K562 (cell line): ENCODE measurements at regions not wholly inside any gene's neighbourhood (a gene's known extent, or its start where the extent isn't known, plus 50 kb on each side); places are given as distances from the start of the nearest gene placed in this dataset.

Source experiments
- ATAC-seq: fragments of 200-7000 bp; cut with Tn5 transposase; 3 replicates; pipeline ENCODE4 v1.9.1; 2020; ENCODE audit warnings: moderate library complexity
- BruUV-seq: library from RNA; stranded (reverse); fragments of 400-500 nt; replicated peaks from 2 replicates; lab custom pipeline; 2021; lab: Mats Ljungman, UMichigan
- CTCF ChIA-PET: fragments of 300-600 bp; formaldehyde crosslinking; extraction: SDS; loops from one replicate; lab custom pipeline; 2021; ENCODE audit warnings: low intra/inter-chr PET ratio; lab: Yijun Ruan, JAX
- POLR2A ChIA-PET: fragments of 300-600, 350-650 bp; sonication (Branson Sonifier 250); formaldehyde crosslinking; extraction: SDS; loops from one replicate; lab custom pipeline; 2021; ENCODE audit warnings: antibody characterized with exemption, inconsistent platforms; lab: Yijun Ruan, JAX
- DNase-seq, 4 experiments: peaks; one replicate each; pipeline versions ENCODE4 v3.0.0 to v3.0.0-alpha.2; 2011 to 2018; ENCODE audit warnings: low spot score in 3 of 4, mixed read lengths in 3 of 4; ENCODE audit errors: extremely low read depth in 1 of 4
- FAIRE-seq: peaks from 2 replicates; lab custom pipeline; 2011; peaks lifted over from hg19 to GRCh38; lab: Jason Lieb, UNC
- H2AFZ ChIP-seq: 2 replicates; pipeline ENCODE4 v1.6.0; 2011; ENCODE audit warnings: low read depth, low read length, control low read depth, inconsistent platforms
- H3K27ac ChIP-seq: fragments of 200-600 bp; 3 replicates; pipeline ENCODE4 v1.8.0; 2011; ENCODE audit warnings: low read depth, mild to moderate bottlenecking, control low read depth, inconsistent platforms, low read length, moderate library complexity, mixed read lengths; ENCODE audit errors: extremely low read depth
- H3K27me3 ChIP-seq, 2 experiments: fragments of 300-600 bp in 1 of 2; 2 replicates in 1 of 2; 3 replicates in 1 of 2; pipeline versions ENCODE4 v1.6.0 to v1.8.0; 2011; ENCODE audit warnings: inconsistent platforms in 2 of 2, low read length in 2 of 2, mild to moderate bottlenecking in 1 of 2, mixed read lengths in 1 of 2, moderate library complexity in 1 of 2; ENCODE audit not compliant: control insufficient read depth in 2 of 2, insufficient read depth in 2 of 2
- H3K36me3 ChIP-seq: fragments of 300-600 bp; 3 replicates; pipeline ENCODE4 v1.8.0; 2011; ENCODE audit warnings: mild to moderate bottlenecking, low read length, inconsistent platforms; ENCODE audit not compliant: control insufficient read depth, insufficient read depth
- H3K4me1 ChIP-seq, 2 experiments: fragments of 200-600 bp in 1 of 2; replicated peaks in 1 of 2; 2 replicates in 1 of 2; 3 replicates in 1 of 2; pipeline versions ENCODE4 v1.5.1 to v1.8.0; 2011; ENCODE audit warnings: inconsistent platforms in 2 of 2, low read length in 2 of 2, mild to moderate bottlenecking in 1 of 2, mixed read lengths in 1 of 2, moderate library complexity in 1 of 2; ENCODE audit not compliant: control insufficient read depth in 2 of 2, insufficient read depth in 2 of 2
- H3K4me2 ChIP-seq: 2 replicates; pipeline ENCODE4 v1.6.1; 2011; ENCODE audit warnings: low read length, control low read depth, inconsistent platforms, mixed read lengths; ENCODE audit not compliant: insufficient read depth
- H3K4me3 ChIP-seq: fragments of 200-600 bp; sonication (generic), shearing (Covaris generic); 2 replicates; pipeline ENCODE4 v1.5.1; 2016; ENCODE audit warnings: control low read depth, inconsistent platforms
- H3K79me2 ChIP-seq: fragments of 200-600 bp; 3 replicates; pipeline ENCODE4 v1.8.0; 2011; ENCODE audit warnings: low read length, inconsistent platforms; ENCODE audit not compliant: control insufficient read depth, insufficient read depth
- H3K9ac ChIP-seq, 2 experiments: 2 replicates each; pipeline versions ENCODE4 v1.6.0 to v1.6.1; 2011; ENCODE audit warnings: low read depth in 2 of 2, low read length in 2 of 2, control low read depth in 1 of 2, inconsistent platforms in 1 of 2, mild to moderate bottlenecking in 1 of 2, mixed read lengths in 1 of 2; ENCODE audit not compliant: insufficient read depth in 1 of 2
- H3K9me1 ChIP-seq: one replicate; pipeline ENCODE4 v1.6.0; 2011; ENCODE audit warnings: inconsistent platforms, mild to moderate bottlenecking, low read length, moderate library complexity; ENCODE audit not compliant: control insufficient read depth, insufficient read depth
- H3K9me3 ChIP-seq: replicated peaks from 2 replicates; pipeline ENCODE4 v1.5.1; 2011; ENCODE audit warnings: low read depth, low read length, inconsistent platforms; ENCODE audit not compliant: control insufficient read depth, insufficient read depth
- H4K20me1 ChIP-seq: replicated peaks from 2 replicates; pipeline ENCODE4 v1.6.1; 2011; ENCODE audit warnings: low read length, inconsistent platforms, mixed read lengths; ENCODE audit not compliant: control insufficient read depth, insufficient read depth
- ATF3 ChIP-seq, 2 experiments: fragments of 450-650 bp in 1 of 2; sonication (generic) in 1 of 2; formaldehyde crosslinking in 1 of 2; IDR thresholded peaks in 1 of 2; conservative IDR thresholded peaks in 1 of 2; 2 replicates each; pipeline versions ENCODE4 v1.6.1 to v1.8.1; 2016 to 2023; ENCODE audit warnings: mild to moderate bottlenecking in 2 of 2, moderate library complexity in 2 of 2, inconsistent platforms in 1 of 2, missing genetic modification reagents in 1 of 2
- ATF6 ChIP-seq: sonication (generic); formaldehyde crosslinking; IDR thresholded peaks from 2 replicates; pipeline ENCODE4 v1.4.0; 2020; ENCODE audit warnings: mild to moderate bottlenecking, missing genetic modification reagents
- CBX2 ChIP-seq: fragments of 200-600 bp; sonication (generic); IDR thresholded peaks from one replicate; pipeline ENCODE4 v1.6.1; 2012; ENCODE audit warnings: mild to moderate bottlenecking, low read length, inconsistent platforms; ENCODE audit not compliant: insufficient read depth, poor library complexity, severe bottlenecking
- CXXC5 ChIP-seq: fragments of 250-450 bp; sonication (Bioruptor Pico); IDR thresholded peaks from 2 replicates; pipeline ENCODE4 v1.8.0; 2022; ENCODE audit warnings: inconsistent platforms, mild to moderate bottlenecking, moderate library complexity
- MCM7 ChIP-seq, 2 experiments: fragments of 450-650 bp; IDR thresholded peaks; 2 replicates each; pipeline ENCODE4 v1.6.1; 2016 to 2018
- SIN3B ChIP-seq: fragments of 450-650 bp; IDR thresholded peaks from 2 replicates; pipeline ENCODE4 v1.6.1; 2017; ENCODE audit warnings: low read depth, mild to moderate bottlenecking, moderate library complexity
- ZNF274 ChIP-seq: IDR thresholded peaks from 2 replicates; pipeline ENCODE4 v1.6.1; 2011; ENCODE audit warnings: low read depth, mild to moderate bottlenecking, low read length, moderate library complexity, borderline replicate concordance
- ZNF3 ChIP-seq: fragments of 250-450 bp; sonication (Bioruptor Pico); IDR thresholded peaks from 2 replicates; pipeline ENCODE4 v1.5.0; 2021; ENCODE audit warnings: mild to moderate bottlenecking, moderate library complexity
- ZNF584 ChIP-seq: fragments of 200-800 bp; sonication (Bioruptor generic); IDR thresholded peaks from 2 replicates; pipeline ENCODE4 v1.6.1; 2016; ENCODE audit warnings: low read depth, mild to moderate bottlenecking, missing genetic modification characterization, missing compliant biosample characterization
- WGBS: fragments of 100-300 bp; shearing (Covaris generic); methylation state at CpG from one replicate; pipeline ENCODE4 v1.1.6; 2016; ENCODE audit warnings: low coverage, mixed read lengths; ENCODE audit not compliant: insufficient coverage; ENCODE audit errors: missing lambda C conversion rate; 5-methylcytosine and 5-hydroxymethylcytosine counted together
- in situ Hi-C: fragments of 300-500 bp; cut with MboI; formaldehyde crosslinking; loops from 4 replicates; pipeline ENCODE4 v1.15.0; 2018; ENCODE audit warnings: inconsistent platforms, mixed read lengths
- intact Hi-C: fragments of 100-400 bp; cut with micrococcal nuclease; formaldehyde crosslinking; loops from 2 replicates; pipeline ENCODE4 v1.14.2; 2022
- TF ChIP-seq, protein P1 (sequence below): fragments of 450-650 bp; formaldehyde crosslinking; IDR thresholded peaks from 2 replicates; pipeline ENCODE4 v1.4.0; 2020; ENCODE audit warnings: mild to moderate bottlenecking, moderate library complexity
- TF ChIP-seq, protein P2 (sequence below), 2 experiments: IDR thresholded peaks in 1 of 2; conservative IDR thresholded peaks in 1 of 2; 2 replicates each; pipeline ENCODE4 v1.6.1; 2016; ENCODE audit warnings: low read depth in 2 of 2, mild to moderate bottlenecking in 1 of 2, missing compliant biosample characterization in 1 of 2, missing genetic modification characterization in 1 of 2, moderate library complexity in 1 of 2

DNA sequence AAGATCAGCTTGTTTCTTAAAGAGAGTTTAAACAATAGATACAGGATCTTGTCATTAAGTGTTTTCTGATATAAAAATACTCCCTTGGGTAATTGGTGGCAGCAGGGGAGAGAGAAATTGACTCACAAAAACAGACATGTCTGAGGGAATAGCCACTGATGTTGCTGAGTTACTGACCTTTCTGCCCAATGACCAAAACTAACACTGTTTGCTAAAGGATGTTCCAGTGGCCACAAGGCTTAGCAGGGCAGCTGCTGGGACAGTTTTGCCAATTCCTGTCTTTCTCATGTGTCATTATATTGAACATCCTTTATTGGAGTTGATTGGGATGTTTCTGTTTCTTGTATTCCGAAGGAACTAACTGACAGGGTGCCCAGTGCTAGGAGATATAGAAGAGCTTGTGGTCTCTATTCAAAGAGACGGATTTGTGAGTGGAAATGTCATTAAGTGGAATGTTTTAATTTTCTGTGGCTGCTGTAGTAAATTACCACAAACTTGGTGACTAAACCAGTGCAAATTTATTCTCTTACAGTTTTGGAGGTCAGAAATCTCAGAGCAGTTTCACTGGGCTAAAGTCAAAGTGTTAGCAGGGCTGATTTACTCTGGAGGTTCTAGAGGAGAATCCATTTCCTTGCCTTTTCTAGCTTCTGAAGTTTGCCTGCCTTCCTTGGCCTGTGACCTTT, 124.8 kb upstream of the RMDN2 start:
- H3K36me3 ChIP-seq: no peaks in the 10 kb centered on the region
- no peaks in the 10 kb centered on the region for H3K9me1 ChIP-seq
- H3K4me1 ChIP-seq: no peaks in the 10 kb centered on the region
- H3K9ac ChIP-seq: no peak overlapping the region
- H3K27ac ChIP-seq: no peak overlapping the region
- DNase-seq (no peak), FAIRE-seq (no peak), ATAC-seq (no peak)
- H3K27me3 ChIP-seq: no peaks in the 10 kb centered on the region; a peak in 1 of 5 replicates
- CTCF ChIA-PET: no interaction called here
- in situ Hi-C loops (no loop called here), intact Hi-C loops (no loop called here)
- H3K4me2 ChIP-seq: no peak overlapping the region
- WGBS: 0% methylated on average over 2 of the region's 2 CpGs
- H2AFZ ChIP-seq: no peak overlapping the region
- no peak overlapping the region for H3K4me3 ChIP-seq
- H3K9me3 ChIP-seq: no peaks in the 10 kb centered on the region
- H3K79me2 ChIP-seq: no peaks in the 10 kb centered on the region
- no TSS peak for BruUV-seq
- POLR2A ChIA-PET: interaction anchor here (0.7 kb wide), 1 partner anchor 16 kb away, joined by 3 read pairs; no protein-coding TSS in a partner anchor
- TF ChIP-seq, protein P1, sequence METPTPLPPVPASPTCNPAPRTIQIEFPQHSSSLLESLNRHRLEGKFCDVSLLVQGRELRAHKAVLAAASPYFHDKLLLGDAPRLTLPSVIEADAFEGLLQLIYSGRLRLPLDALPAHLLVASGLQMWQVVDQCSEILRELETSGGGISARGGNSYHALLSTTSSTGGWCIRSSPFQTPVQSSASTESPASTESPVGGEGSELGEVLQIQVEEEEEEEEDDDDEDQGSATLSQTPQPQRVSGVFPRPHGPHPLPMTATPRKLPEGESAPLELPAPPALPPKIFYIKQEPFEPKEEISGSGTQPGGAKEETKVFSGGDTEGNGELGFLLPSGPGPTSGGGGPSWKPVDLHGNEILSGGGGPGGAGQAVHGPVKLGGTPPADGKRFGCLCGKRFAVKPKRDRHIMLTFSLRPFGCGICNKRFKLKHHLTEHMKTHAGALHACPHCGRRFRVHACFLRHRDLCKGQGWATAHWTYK (CRISPR knock-in tag): no peak
- TF ChIP-seq SIN3B: no peak
- TF ChIP-seq, protein P2, sequence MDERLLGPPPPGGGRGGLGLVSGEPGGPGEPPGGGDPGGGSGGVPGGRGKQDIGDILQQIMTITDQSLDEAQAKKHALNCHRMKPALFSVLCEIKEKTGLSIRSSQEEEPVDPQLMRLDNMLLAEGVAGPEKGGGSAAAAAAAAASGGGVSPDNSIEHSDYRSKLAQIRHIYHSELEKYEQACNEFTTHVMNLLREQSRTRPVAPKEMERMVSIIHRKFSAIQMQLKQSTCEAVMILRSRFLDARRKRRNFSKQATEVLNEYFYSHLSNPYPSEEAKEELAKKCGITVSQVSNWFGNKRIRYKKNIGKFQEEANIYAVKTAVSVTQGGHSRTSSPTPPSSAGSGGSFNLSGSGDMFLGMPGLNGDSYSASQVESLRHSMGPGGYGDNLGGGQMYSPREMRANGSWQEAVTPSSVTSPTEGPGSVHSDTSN (CRISPR knock-in tag; IDR thresholded peaks at IDR 0.05; ENCODE audit: low read depth): no peak
- TF ChIP-seq, protein P2 (tag; conservative IDR thresholded peaks at IDR 0.05; ENCODE audit: low read depth): no peak
- TF ChIP-seq MCM7 (IDR thresholded peaks at IDR 0.05): no peak
- no peak for TF ChIP-seq ZNF3 (CRISPR knock-in tag)
- no peak for TF ChIP-seq ATF6 (CRISPR knock-in tag)
- TF ChIP-seq CBX2: no peak
- no peak for TF ChIP-seq CXXC5 (CRISPR knock-in tag)
- no peak for TF ChIP-seq ATF3 (IDR thresholded peaks at IDR 0.05)
- TF ChIP-seq ATF3 (CRISPR knock-in tag; conservative IDR thresholded peaks at IDR 0.05): no peak
- TF ChIP-seq ZNF274: no peak
- no peak for TF ChIP-seq ZNF584 (CRISPR knock-in tag)
- no peaks in the 10 kb centered on the region for H4K20me1 ChIP-seq
